ENCODE measurements at regions not wholly inside any gene's neighbourhood (a gene's known extent, or its start where the extent isn't known, plus 50 kb on each side); places are given as distances from the start of the nearest gene placed in this dataset.

DNA sequence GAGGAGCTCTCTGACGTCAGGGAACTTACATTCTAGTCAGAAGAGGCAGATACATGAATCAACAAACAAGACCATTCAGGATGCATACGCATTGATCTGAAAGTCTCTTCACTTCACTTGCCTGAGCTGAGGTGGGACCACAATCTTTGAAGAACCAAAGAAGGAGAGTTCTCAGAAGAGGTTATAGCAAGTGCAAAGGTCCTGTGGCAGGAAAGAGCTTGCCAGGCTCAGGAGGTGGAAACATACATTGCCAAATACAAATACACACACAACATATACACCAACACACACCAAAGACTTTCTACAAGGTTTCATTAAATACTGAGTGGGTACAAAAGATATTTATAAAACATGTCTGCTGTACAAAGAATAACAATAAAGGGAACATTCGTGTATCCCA lies 86.8 kb upstream of the GJB5 start:
- TF ChIP-seq, protein P1, sequence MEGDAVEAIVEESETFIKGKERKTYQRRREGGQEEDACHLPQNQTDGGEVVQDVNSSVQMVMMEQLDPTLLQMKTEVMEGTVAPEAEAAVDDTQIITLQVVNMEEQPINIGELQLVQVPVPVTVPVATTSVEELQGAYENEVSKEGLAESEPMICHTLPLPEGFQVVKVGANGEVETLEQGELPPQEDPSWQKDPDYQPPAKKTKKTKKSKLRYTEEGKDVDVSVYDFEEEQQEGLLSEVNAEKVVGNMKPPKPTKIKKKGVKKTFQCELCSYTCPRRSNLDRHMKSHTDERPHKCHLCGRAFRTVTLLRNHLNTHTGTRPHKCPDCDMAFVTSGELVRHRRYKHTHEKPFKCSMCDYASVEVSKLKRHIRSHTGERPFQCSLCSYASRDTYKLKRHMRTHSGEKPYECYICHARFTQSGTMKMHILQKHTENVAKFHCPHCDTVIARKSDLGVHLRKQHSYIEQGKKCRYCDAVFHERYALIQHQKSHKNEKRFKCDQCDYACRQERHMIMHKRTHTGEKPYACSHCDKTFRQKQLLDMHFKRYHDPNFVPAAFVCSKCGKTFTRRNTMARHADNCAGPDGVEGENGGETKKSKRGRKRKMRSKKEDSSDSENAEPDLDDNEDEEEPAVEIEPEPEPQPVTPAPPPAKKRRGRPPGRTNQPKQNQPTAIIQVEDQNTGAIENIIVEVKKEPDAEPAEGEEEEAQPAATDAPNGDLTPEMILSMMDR (IDR thresholded peaks at IDR 0.05; ENCODE audit: borderline replicate concordance): no peak
- H3K4me3 ChIP-seq: no peak overlapping the region
- H3K4me1 ChIP-seq: no peaks in the 10 kb centered on the region
- intact Hi-C loops (cut with micrococcal nuclease): no loop called here
- no peak for DNase-seq
- peaks cover 13% of the 10 kb centered on the region for H3K9me3 ChIP-seq (replicated peaks)
- H3K27ac ChIP-seq (replicated peaks): no peak overlapping the region
- H3K36me3 ChIP-seq: no peaks in the 10 kb centered on the region
- peaks cover 24% of the 10 kb centered on the region for H3K27me3 ChIP-seq (ENCODE audit: low read depth)

DNA sequence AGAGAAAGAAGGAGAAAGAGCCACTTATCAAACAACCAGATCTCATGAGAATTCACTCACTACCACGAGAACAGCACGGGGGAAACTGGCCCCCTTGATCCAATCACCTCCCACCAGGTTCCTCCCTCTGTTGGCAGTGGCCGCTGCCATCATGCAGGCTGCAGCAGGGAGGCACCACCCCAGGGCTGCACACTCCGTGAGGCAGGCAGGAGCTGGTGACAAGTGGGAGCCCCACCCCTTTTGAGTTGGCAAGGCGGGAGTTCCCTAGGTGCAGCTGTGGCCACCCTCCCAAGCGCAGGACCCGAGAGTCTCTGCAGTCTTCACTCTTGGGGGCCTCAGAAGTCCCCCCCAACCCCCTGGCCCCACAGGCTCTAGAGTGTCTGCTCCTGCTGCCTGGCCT lies 83.9 kb upstream of the GJB5 start:
- TF ChIP-seq, protein P1 (IDR thresholded peaks at IDR 0.05; ENCODE audit: borderline replicate concordance): no peak
- H3K9me3 ChIP-seq (replicated peaks): peaks cover 15% of the 10 kb centered on the region
- intact Hi-C loops (cut with micrococcal nuclease): no loop called here
- H3K27me3 ChIP-seq (ENCODE audit: low read depth): peaks cover 26% of the 10 kb centered on the region
- H3K4me3 ChIP-seq: no peak overlapping the region
- H3K36me3 ChIP-seq: no peaks in the 10 kb centered on the region
- DNase-seq: no peak
- no peak overlapping the region for H3K27ac ChIP-seq (replicated peaks)
- H3K4me1 ChIP-seq: no peaks in the 10 kb centered on the region

DNA sequence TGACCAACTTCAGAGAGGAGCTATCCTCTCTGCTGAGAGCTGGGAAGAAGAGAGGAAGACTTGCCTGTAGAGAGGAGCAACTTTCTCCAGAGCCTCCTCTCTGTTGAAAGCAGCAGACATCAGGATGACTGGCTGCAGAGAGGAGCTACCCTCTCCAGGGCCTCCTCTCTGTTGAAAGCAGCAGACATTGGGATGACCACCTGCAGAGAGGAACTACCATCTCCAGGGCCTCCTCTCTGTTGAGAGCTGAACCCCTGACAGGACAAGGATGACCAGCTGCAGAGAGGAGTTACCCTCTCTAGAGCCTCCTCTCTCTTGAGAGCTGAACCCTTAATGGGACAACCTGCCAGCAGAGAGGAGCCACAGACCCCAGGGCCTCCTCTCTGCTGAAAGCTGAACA lies 83.0 kb upstream of the GJB5 start:
- no peak for DNase-seq
- Histone ChIP-seq H3K9me3 (replicated peaks) (peaks cover 15% of the 10 kb centered on the region), H3K4me3 (no peak overlapping the region), H3K4me1 (no peaks in the 10 kb centered on the region), H3K27me3 (ENCODE audit: low read depth) (peaks cover 26% of the 10 kb centered on the region), H3K36me3 (no peaks in the 10 kb centered on the region), H3K27ac (replicated peaks) (no peak overlapping the region)
- intact Hi-C loops (cut with micrococcal nuclease): no loop called here
- TF ChIP-seq, protein P1 (IDR thresholded peaks at IDR 0.05; ENCODE audit: borderline replicate concordance): no peak

DNA sequence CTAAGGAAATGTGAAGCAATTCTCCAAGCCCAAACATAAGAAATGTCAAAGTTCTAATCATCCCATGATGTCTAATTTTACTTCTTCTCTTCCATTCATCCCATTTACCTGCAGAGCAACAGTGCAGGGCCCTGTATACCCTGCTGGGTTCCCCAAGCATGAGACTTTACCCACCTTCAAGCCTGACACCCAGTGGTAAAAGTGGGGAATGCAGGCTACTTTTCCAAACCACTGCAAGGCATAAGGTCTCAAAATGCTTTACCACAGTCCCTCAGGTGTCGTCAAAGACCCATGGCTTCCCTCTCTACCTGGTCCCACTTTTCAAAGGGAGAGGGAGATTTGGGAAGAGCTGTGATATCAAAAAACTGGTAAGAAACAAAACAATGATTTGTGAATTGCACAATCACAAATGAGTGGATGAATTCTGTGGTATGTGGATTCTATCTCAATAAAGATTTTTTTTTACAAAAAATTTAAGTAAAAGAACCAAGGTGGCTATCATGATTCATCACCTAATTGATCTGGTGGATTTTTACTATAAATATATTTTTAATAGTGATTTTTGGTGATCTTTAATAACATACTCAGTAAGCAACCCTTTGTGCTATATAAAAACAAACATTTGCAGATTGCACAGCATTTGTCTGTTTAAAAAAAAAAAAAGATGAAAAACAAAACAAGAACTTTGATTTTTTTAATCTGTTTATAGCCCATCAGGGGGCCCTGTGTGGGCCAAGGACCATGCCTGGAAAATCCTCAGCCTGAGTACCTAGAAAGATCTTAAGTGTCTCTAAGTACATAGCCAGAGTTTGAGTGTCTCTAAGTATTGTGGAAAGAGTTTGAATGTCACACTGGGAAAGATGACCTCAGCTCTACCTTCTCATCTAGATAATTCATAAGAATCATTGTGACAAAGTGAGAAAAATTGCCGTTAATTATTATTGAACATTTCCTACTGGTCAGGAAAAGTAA lies 73.1 kb upstream of the GJB5 start:
- Histone ChIP-seq H3K4me1 (no peaks in the 10 kb centered on the region), H3K27ac (replicated peaks) (no peak overlapping the region), H3K9me3 (replicated peaks) (no peaks in the 10 kb centered on the region), H3K27me3 (ENCODE audit: low read depth) (peaks cover 42% of the 10 kb centered on the region), H3K4me3 (no peak overlapping the region), H3K36me3 (no peaks in the 10 kb centered on the region)
- intact Hi-C loops (cut with micrococcal nuclease): no loop called here
- no peak for DNase-seq
- TF ChIP-seq, protein P1 (IDR thresholded peaks at IDR 0.05; ENCODE audit: borderline replicate concordance): peak; percentile 81

DNA sequence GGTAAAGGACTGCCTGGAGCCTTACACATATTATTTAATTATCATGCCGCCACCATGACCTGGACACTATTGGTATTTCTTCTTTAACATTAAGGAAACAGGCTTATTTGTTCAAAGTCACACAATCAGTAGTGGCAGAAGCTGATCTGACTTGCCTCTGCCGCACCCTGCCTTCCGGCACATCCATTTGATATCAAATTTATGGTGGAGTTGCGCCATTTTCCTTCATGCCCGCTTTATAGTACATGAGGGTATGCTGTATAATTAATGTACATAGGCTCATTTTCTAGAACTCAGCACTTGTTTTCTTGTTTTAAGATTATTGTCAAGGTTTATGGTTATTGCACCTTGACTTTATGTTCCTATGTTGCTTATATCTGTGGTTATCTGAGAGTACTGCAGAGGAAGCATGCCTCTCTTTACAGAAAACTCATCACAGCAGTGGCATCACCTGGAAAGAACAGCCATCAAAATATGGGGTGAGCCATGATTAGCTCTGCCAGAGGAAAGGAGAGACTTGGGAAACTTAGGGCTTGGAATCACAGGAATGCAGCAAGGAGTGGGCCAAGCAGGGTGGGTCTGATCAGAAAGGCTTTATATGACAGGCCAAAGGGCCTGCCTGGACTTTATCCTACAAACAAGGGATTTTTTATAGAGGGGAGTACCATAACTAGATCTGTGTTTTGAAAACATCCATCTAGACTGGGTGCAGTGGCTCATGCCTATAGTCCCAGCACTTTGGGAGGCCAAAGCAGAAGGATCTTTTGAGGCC lies 72.2 kb upstream of the GJB5 start:
- Histone ChIP-seq H3K4me3 (no peak overlapping the region), H3K27ac (replicated peaks) (no peak overlapping the region), H3K36me3 (no peaks in the 10 kb centered on the region), H3K4me1 (no peaks in the 10 kb centered on the region), H3K9me3 (replicated peaks) (no peaks in the 10 kb centered on the region), H3K27me3 (ENCODE audit: low read depth) (peaks cover 48% of the 10 kb centered on the region)
- TF ChIP-seq, protein P1 (IDR thresholded peaks at IDR 0.05; ENCODE audit: borderline replicate concordance): no peak
- intact Hi-C loops (cut with micrococcal nuclease): no loop called here
- DNase-seq: no peak

Data from left ventricle myocardium inferior (tissue), 1 donor.